ENCODE measurements at regions not wholly inside any gene's neighbourhood (a gene's known extent, or its start where the extent isn't known, plus 50 kb on each side); places are given as distances from the start of the nearest gene placed in this dataset.

DNA sequence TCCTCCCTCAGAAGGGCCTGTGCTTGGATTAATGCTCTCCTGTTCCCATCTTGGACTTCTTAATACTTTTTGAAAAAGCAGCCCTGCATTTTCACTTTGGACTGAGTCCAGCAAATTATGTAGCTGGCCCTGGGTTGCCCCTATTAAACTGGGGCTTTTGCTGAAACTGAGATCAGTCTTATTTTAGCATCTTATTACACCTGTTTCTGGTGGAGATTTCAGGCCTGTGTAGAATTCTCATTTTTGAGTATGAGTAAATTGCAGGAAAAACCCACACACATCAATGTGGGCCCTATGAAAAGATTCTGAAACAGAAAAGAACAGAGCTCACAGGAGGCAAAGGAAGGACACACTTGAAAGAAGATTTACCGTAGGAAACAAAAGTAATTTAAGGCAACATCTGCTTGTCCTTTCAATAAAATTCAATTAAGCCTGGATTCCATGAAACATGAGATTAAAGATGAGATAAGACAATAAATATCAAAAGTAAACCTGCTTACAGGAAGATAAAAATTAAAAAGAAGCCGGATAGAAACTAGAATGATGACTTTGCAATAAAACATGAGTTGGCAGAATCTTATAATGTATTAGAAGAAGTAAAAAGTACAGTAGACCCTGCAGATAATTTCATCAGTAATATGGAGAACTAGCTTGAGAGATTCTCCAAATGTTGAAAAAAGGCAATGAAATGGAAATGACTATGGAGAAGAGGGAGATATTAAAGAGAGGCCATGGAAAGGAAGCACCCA is 90.7 kb upstream of the GCFC2 start:
- no peak for ATAC-seq
- intact Hi-C loops (cut with micrococcal nuclease): no loop called here
- no peaks in the 10 kb centered on the region for H3K27me3 ChIP-seq (ENCODE audit: insufficient read depth, low read length)

More for the DNA sequence above, 90.7 kb upstream of the GCFC2 start:
- Histone ChIP-seq H3K4me2 (ENCODE audit: low read length) (no peak overlapping the region), H3K9me3 (ENCODE audit: control insufficient read depth in 1 of 2, insufficient read depth in 1 of 2, low read depth in 1 of 2, low read length in 2 of 2) (no peaks in the 10 kb centered on the region), H4K20me1 (ENCODE audit: insufficient read depth) (no peaks in the 10 kb centered on the region), H3K27ac (ENCODE audit: low read depth, low read length) (no peak overlapping the region), H3K36me3 (ENCODE audit: control insufficient read depth in 1 of 2, insufficient read depth in 2 of 2, low read length in 2 of 2) (no peaks in the 10 kb centered on the region), H3K9me2 (ENCODE audit: insufficient read depth) (no peaks in the 10 kb centered on the region), H3K79me2 (ENCODE audit: insufficient read depth, low read length) (no peaks in the 10 kb centered on the region), H3K4me1 (ENCODE audit: control insufficient read depth in 1 of 2, insufficient read depth in 2 of 2, low read length in 2 of 2) (no peaks in the 10 kb centered on the region), H3K9ac (ENCODE audit: low read length) (no peak overlapping the region), H3K4me3 (replicated peaks in 1 of 2; ENCODE audit: low read depth in 1 of 2, low read length in 2 of 2) (no peak overlapping the region), H2AFZ (ENCODE audit: low read depth, low read length, poor library complexity, severe bottlenecking) (no peak overlapping the region)
- no peak for TF ChIP-seq POLR2A (IDR thresholded peaks at IDR 0.05; ENCODE audit: borderline replicate concordance, extremely low read depth, insufficient read depth, insufficient read length)
- no peak for TF ChIP-seq ATF3 (IDR thresholded peaks at IDR 0.05)
- TF ChIP-seq, protein P1, sequence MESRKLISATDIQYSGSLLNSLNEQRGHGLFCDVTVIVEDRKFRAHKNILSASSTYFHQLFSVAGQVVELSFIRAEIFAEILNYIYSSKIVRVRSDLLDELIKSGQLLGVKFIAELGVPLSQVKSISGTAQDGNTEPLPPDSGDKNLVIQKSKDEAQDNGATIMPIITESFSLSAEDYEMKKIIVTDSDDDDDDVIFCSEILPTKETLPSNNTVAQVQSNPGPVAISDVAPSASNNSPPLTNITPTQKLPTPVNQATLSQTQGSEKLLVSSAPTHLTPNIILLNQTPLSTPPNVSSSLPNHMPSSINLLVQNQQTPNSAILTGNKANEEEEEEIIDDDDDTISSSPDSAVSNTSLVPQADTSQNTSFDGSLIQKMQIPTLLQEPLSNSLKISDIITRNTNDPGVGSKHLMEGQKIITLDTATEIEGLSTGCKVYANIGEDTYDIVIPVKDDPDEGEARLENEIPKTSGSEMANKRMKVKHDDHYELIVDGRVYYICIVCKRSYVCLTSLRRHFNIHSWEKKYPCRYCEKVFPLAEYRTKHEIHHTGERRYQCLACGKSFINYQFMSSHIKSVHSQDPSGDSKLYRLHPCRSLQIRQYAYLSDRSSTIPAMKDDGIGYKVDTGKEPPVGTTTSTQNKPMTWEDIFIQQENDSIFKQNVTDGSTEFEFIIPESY (IDR thresholded peaks at IDR 0.05; ENCODE audit: extremely low read depth, insufficient replicate concordance, low read length): no peak
- TF ChIP-seq SP1 (IDR thresholded peaks at IDR 0.05; ENCODE audit: low read depth): no peak
- TF ChIP-seq ELF1 (IDR thresholded peaks at IDR 0.05; ENCODE audit: borderline replicate concordance, low read depth): no peak
- TF ChIP-seq EZH2phosphoT487 (IDR thresholded peaks at IDR 0.05; ENCODE audit: borderline replicate concordance): no peak
- TF ChIP-seq TCF7L2 (IDR thresholded peaks at IDR 0.05; ENCODE audit: borderline replicate concordance, extremely low read depth, insufficient read depth, insufficient read length): no peak
- no peak for TF ChIP-seq RAD21 (IDR thresholded peaks at IDR 0.05; ENCODE audit: low read depth)
- TF ChIP-seq MAX (IDR thresholded peaks at IDR 0.05): no peak
- TF ChIP-seq, protein P2, sequence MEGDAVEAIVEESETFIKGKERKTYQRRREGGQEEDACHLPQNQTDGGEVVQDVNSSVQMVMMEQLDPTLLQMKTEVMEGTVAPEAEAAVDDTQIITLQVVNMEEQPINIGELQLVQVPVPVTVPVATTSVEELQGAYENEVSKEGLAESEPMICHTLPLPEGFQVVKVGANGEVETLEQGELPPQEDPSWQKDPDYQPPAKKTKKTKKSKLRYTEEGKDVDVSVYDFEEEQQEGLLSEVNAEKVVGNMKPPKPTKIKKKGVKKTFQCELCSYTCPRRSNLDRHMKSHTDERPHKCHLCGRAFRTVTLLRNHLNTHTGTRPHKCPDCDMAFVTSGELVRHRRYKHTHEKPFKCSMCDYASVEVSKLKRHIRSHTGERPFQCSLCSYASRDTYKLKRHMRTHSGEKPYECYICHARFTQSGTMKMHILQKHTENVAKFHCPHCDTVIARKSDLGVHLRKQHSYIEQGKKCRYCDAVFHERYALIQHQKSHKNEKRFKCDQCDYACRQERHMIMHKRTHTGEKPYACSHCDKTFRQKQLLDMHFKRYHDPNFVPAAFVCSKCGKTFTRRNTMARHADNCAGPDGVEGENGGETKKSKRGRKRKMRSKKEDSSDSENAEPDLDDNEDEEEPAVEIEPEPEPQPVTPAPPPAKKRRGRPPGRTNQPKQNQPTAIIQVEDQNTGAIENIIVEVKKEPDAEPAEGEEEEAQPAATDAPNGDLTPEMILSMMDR (IDR thresholded peaks at IDR 0.05 in 2 of 3, conservative IDR thresholded peaks at IDR 0.05 in 1 of 3; ENCODE audit: borderline replicate concordance in 1 of 3, insufficient read depth in 1 of 3, low read depth in 2 of 3, low read length in 2 of 3): no peak
- TF ChIP-seq, protein P3, sequence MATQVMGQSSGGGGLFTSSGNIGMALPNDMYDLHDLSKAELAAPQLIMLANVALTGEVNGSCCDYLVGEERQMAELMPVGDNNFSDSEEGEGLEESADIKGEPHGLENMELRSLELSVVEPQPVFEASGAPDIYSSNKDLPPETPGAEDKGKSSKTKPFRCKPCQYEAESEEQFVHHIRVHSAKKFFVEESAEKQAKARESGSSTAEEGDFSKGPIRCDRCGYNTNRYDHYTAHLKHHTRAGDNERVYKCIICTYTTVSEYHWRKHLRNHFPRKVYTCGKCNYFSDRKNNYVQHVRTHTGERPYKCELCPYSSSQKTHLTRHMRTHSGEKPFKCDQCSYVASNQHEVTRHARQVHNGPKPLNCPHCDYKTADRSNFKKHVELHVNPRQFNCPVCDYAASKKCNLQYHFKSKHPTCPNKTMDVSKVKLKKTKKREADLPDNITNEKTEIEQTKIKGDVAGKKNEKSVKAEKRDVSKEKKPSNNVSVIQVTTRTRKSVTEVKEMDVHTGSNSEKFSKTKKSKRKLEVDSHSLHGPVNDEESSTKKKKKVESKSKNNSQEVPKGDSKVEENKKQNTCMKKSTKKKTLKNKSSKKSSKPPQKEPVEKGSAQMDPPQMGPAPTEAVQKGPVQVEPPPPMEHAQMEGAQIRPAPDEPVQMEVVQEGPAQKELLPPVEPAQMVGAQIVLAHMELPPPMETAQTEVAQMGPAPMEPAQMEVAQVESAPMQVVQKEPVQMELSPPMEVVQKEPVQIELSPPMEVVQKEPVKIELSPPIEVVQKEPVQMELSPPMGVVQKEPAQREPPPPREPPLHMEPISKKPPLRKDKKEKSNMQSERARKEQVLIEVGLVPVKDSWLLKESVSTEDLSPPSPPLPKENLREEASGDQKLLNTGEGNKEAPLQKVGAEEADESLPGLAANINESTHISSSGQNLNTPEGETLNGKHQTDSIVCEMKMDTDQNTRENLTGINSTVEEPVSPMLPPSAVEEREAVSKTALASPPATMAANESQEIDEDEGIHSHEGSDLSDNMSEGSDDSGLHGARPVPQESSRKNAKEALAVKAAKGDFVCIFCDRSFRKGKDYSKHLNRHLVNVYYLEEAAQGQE (IDR thresholded peaks at IDR 0.05; ENCODE audit: low read depth): no peak
- ChIA-PET CTCF (interaction anchor here (1.3 kb wide), 1 partner anchor 13 kb away, joined by 4 read pairs; no protein-coding TSS in a partner anchor), POLR2A (no interaction called here), RAD21 (ENCODE audit: low non-redundant PET in 1 of 2, low total read pairs in 2 of 2, uncharacterized antibody in 2 of 2, unreplicated experiment in 2 of 2) (no interaction called here)
- no peak for DNase-seq (ENCODE audit: low read depth, low spot score)
- BruUV-seq (replicated peaks): no TSS peak
